ENCODE measurements at regions not wholly inside any gene's neighbourhood (a gene's known extent, or its start where the extent isn't known, plus 50 kb on each side); places are given as distances from the start of the nearest gene placed in this dataset.
"Not testable (repeated sequence)": the region's sequence is repeated elsewhere in the genome, so short reads cannot be mapped to it uniquely, and the experiment has no call there.

GRCh38 chr10:42304341-42304740, 334.0 kb downstream of the ZNF33B start:
- Histone ChIP-seq H3K36me3 (no peaks in the 10 kb centered on the region), H3K4me3 (ENCODE audit: low read depth, low read length) (no peak overlapping the region), H3K9me3 (peaks cover 8% of the 10 kb centered on the region), H3K27me3 (no peaks in the 10 kb centered on the region), H3K4me1 (no peaks in the 10 kb centered on the region)
- DNase-seq, result no peak
- TF ChIP-seq CTCF (IDR thresholded peaks at IDR 0.05; ENCODE audit: low read depth, low read length), result no peak

GRCh38 chr10:42281896-42282295, 356.5 kb downstream of the ZNF33B start:
- DNase-seq; H3K36me3 ChIP-seq; H3K9me3 ChIP-seq; H3K4me3 ChIP-seq (ENCODE audit: low read depth, low read length); H3K27me3 ChIP-seq; H3K4me1 ChIP-seq: not testable (repeated sequence)

- DNase-seq; H3K4me3 ChIP-seq (ENCODE audit: low read depth, low read length); H3K4me1 ChIP-seq; H3K36me3 ChIP-seq; H3K9me3 ChIP-seq; H3K27me3 ChIP-seq: not testable (repeated sequence)
- TF ChIP-seq CTCF (IDR thresholded peaks at IDR 0.05; ENCODE audit: low read depth, low read length), result peak; percentile 13; the same call in 1 of the 2 replicates
These were observed 368.6 kb downstream of the ZNF33B start for GRCh38 chr10:42269788-42270187.

- H3K4me3 ChIP-seq (ENCODE audit: low read depth, low read length); H3K36me3 ChIP-seq; H3K4me1 ChIP-seq; H3K9me3 ChIP-seq; H3K27me3 ChIP-seq; DNase-seq: not testable (repeated sequence)
These were observed 375.1 kb downstream of the ZNF33B start for GRCh38 chr10:42263259-42263658.

GRCh38 chr10:42243002-42243401, 395.4 kb downstream of the ZNF33B start:
- H3K36me3 ChIP-seq; DNase-seq; H3K27me3 ChIP-seq; H3K4me1 ChIP-seq; H3K9me3 ChIP-seq; H3K4me3 ChIP-seq (ENCODE audit: low read depth, low read length): not testable (repeated sequence)

- no peaks in the 10 kb centered on the region for H3K36me3 ChIP-seq
- H3K4me1 ChIP-seq, result no peaks in the 10 kb centered on the region
- DNase-seq, result no peak
- no peaks in the 10 kb centered on the region for H3K27me3 ChIP-seq
- H3K9me3 ChIP-seq, result no peaks in the 10 kb centered on the region
- no peak for TF ChIP-seq CTCF (IDR thresholded peaks at IDR 0.05; ENCODE audit: low read depth, low read length)
- no peak overlapping the region for H3K4me3 ChIP-seq (ENCODE audit: low read depth, low read length)
These were observed 396.1 kb downstream of the ZNF33B start for GRCh38 chr10:42242135-42242805.

- H3K36me3 ChIP-seq; H3K4me3 ChIP-seq (ENCODE audit: low read depth, low read length); DNase-seq; H3K27me3 ChIP-seq; H3K9me3 ChIP-seq; H3K4me1 ChIP-seq: not testable (repeated sequence)
These were observed 402.0 kb downstream of the ZNF33B start for GRCh38 chr10:42236401-42236800.

- H3K4me3 ChIP-seq (ENCODE audit: low read depth, low read length); H3K36me3 ChIP-seq; H3K27me3 ChIP-seq; DNase-seq; H3K9me3 ChIP-seq; H3K4me1 ChIP-seq: not testable (repeated sequence)
These were observed 402.6 kb downstream of the ZNF33B start for GRCh38 chr10:42235736-42236135.

GRCh38 chr10:42235241-42235640, 403.1 kb downstream of the ZNF33B start:
- not testable (repeated sequence) for H3K27me3 ChIP-seq; DNase-seq; H3K36me3 ChIP-seq; H3K9me3 ChIP-seq; H3K4me1 ChIP-seq; H3K4me3 ChIP-seq (ENCODE audit: low read depth, low read length)

- not testable (repeated sequence) for H3K36me3 ChIP-seq; H3K27me3 ChIP-seq; H3K4me3 ChIP-seq (ENCODE audit: low read depth, low read length); DNase-seq; H3K9me3 ChIP-seq; H3K4me1 ChIP-seq
These were observed 403.9 kb downstream of the ZNF33B start for GRCh38 chr10:42234506-42234905.

- H3K27me3 ChIP-seq; H3K4me1 ChIP-seq; H3K4me3 ChIP-seq (ENCODE audit: low read depth, low read length); H3K9me3 ChIP-seq; H3K36me3 ChIP-seq; DNase-seq: not testable (repeated sequence)
These were observed 404.7 kb downstream of the ZNF33B start for GRCh38 chr10:42233461-42234206.

GRCh38 chr10:42232955-42233354, 405.4 kb downstream of the ZNF33B start:
- not testable (repeated sequence) for DNase-seq, H3K9me3 ChIP-seq

GRCh38 chr10:42230812-42231211, 407.6 kb downstream of the ZNF33B start:
- not testable (repeated sequence) for H3K9me3 ChIP-seq; H3K4me1 ChIP-seq; DNase-seq; H3K36me3 ChIP-seq; H3K4me3 ChIP-seq (ENCODE audit: low read depth, low read length); H3K27me3 ChIP-seq

More at GRCh38 chr10:42232955-42233354, 405.4 kb downstream of the ZNF33B start:
- H3K27me3 ChIP-seq; H3K4me3 ChIP-seq (ENCODE audit: low read depth, low read length); H3K36me3 ChIP-seq; H3K4me1 ChIP-seq: not testable (repeated sequence)
